SK-N-SH (cell line): ENCODE measurements at regions not wholly inside any gene's neighbourhood (a gene's known extent, or its start where the extent isn't known, plus 50 kb on each side); places are given as distances from the start of the nearest gene placed in this dataset.

Experiments used
- CTCF ChIA-PET: fragments of 300-600, 350-600 bp; formaldehyde crosslinking; extraction: SDS; loops from one replicate; lab custom pipeline; 2021; lab: Yijun Ruan, JAX
- POLR2A ChIA-PET: fragments of 350-600 bp; sonication (Branson Sonifier 250); formaldehyde crosslinking; extraction: SDS; loops from one replicate; lab custom pipeline; 2020; ENCODE audit warnings: antibody characterized with exemption, inconsistent platforms; lab: Yijun Ruan, JAX
- DNase-seq: peaks from one replicate; pipeline ENCODE4 v3.0.0; 2012
- H2AFZ ChIP-seq: fragments of 200-600 bp; sonication (generic); 2 replicates; pipeline ENCODE4 v1.8.1; 2016; ENCODE audit warnings: antibody characterized with exemption, mild to moderate bottlenecking, low read depth
- H3F3A ChIP-seq: fragments of 200-600 bp; sonication (generic); replicated peaks from 2 replicates; pipeline ENCODE3; 2016; ENCODE audit warnings: antibody characterized with exemption, mild to moderate bottlenecking; ENCODE audit not compliant: insufficient read depth
- H3K27ac ChIP-seq, 2 experiments: fragments of 200-500 bp in 1 of 2; fragments of 200-600 bp in 1 of 2; sonication (Bioruptor generic) in 1 of 2; sonication (generic), shearing (Covaris generic) in 1 of 2; 2 replicates each; pipeline versions ENCODE4 v1.5.1 to v1.6.1; 2014 to 2016; ENCODE audit warnings: low read depth in 2 of 2, inconsistent platforms in 1 of 2, low read length in 1 of 2, mild to moderate bottlenecking in 1 of 2, mixed read lengths in 1 of 2
- H3K27me3 ChIP-seq: fragments of 200-600 bp; sonication (generic), shearing (Covaris generic); 2 replicates; pipeline ENCODE4 v1.6.1; 2016; ENCODE audit warnings: mixed run types; ENCODE audit not compliant: insufficient read depth
- H3K36me3 ChIP-seq, 2 experiments: fragments of 200-500 bp in 1 of 2; fragments of 200-600 bp in 1 of 2; sonication (Bioruptor generic) in 1 of 2; sonication (generic) in 1 of 2; replicated peaks in 1 of 2; 2 replicates each; pipeline versions ENCODE3 to v1.5.1; 2014 to 2016; ENCODE audit warnings: low read length in 1 of 2, mild to moderate bottlenecking in 1 of 2; ENCODE audit not compliant: insufficient read depth in 2 of 2, control insufficient read depth in 1 of 2
- H3K4me1 ChIP-seq, 2 experiments: fragments of 200-500 bp in 1 of 2; fragments of 200-600 bp in 1 of 2; sonication (Bioruptor generic) in 1 of 2; sonication (generic), shearing (Covaris generic) in 1 of 2; 2 replicates each; pipeline versions ENCODE4 v1.5.1 to v1.6.1; 2014 to 2016; ENCODE audit warnings: low read depth in 1 of 2, low read length in 1 of 2, mixed run types in 1 of 2; ENCODE audit not compliant: insufficient read depth in 2 of 2, control insufficient read depth in 1 of 2
- H3K4me2 ChIP-seq: fragments of 200-600 bp; sonication (generic), shearing (Covaris generic); 2 replicates; pipeline ENCODE4 v1.6.1; 2017; ENCODE audit warnings: mixed run types
- H3K4me3 ChIP-seq, 2 experiments: fragments of 200-500 bp in 1 of 2; fragments of 200-600 bp in 1 of 2; sonication (Bioruptor generic) in 1 of 2; sonication (generic), shearing (Covaris generic) in 1 of 2; 2 replicates each; pipeline versions ENCODE4 v1.5.1 to v1.8.1; 2014 to 2016; ENCODE audit warnings: low read depth in 2 of 2, inconsistent platforms in 1 of 2, low read length in 1 of 2, mild to moderate bottlenecking in 1 of 2, mixed read lengths in 1 of 2, moderate library complexity in 1 of 2
- H3K79me2 ChIP-seq: fragments of 200-600 bp; sonication (generic); 2 replicates; pipeline ENCODE4 v1.8.1; 2017; ENCODE audit warnings: mild to moderate bottlenecking; ENCODE audit not compliant: insufficient read depth
- H3K9ac ChIP-seq: fragments of 200-600 bp; sonication (generic); 2 replicates; pipeline ENCODE4 v1.6.1; 2017; ENCODE audit warnings: mixed run types
- H3K9me2 ChIP-seq: fragments of 200-600 bp; sonication (generic); 2 replicates; pipeline ENCODE4 v1.6.1; 2017; ENCODE audit warnings: mixed run types
- H3K9me3 ChIP-seq: fragments of 200-600 bp; sonication (generic); 2 replicates; pipeline ENCODE4 v1.6.1; 2017; ENCODE audit warnings: mixed run types, mild to moderate bottlenecking, moderate library complexity
- H4K20me1 ChIP-seq: fragments of 200-600 bp; sonication (generic); 2 replicates; pipeline ENCODE4 v1.6.1; 2017; ENCODE audit warnings: mild to moderate bottlenecking, mixed run types; ENCODE audit not compliant: insufficient read depth
- CHD2 ChIP-seq: fragments of 150-350 bp; IDR thresholded peaks from 2 replicates; pipeline ENCODE4 v1.6.1; 2018; ENCODE audit warnings: low read length; ENCODE audit not compliant: partially characterized antibody
- ELF1 ChIP-seq: IDR thresholded peaks from 2 replicates; pipeline ENCODE4 v1.4.0; 2012
- EP300 ChIP-seq, 2 experiments: IDR thresholded peaks; 2 replicates each; pipeline versions ENCODE4 v1.4.0 to v1.6.1; 2012; ENCODE audit warnings: borderline replicate concordance in 1 of 2, low read depth in 1 of 2, low read length in 1 of 2
- FOXJ3 ChIP-seq: sonication (generic); formaldehyde crosslinking; IDR thresholded peaks from 2 replicates; pipeline ENCODE4 v1.5.1; 2020; ENCODE audit warnings: mild to moderate bottlenecking, missing genetic modification reagents
- GABPA ChIP-seq: IDR thresholded peaks from 2 replicates; pipeline ENCODE4 v1.4.0; 2012; ENCODE audit warnings: low read depth, mild to moderate bottlenecking
- IRF3 ChIP-seq: fragments of 150-350 bp; IDR thresholded peaks from 2 replicates; pipeline ENCODE4 v1.6.1; 2016; ENCODE audit warnings: mild to moderate bottlenecking, low read depth, low read length
- JUND ChIP-seq: IDR thresholded peaks from 2 replicates; pipeline ENCODE4 v1.4.0; 2012
- MEF2A ChIP-seq: IDR thresholded peaks from 2 replicates; pipeline ENCODE4 v1.4.0; 2012; ENCODE audit warnings: low read depth, borderline replicate concordance
- NFIC ChIP-seq: IDR thresholded peaks from 2 replicates; pipeline ENCODE4 v1.4.0; 2012; ENCODE audit warnings: borderline replicate concordance
- NRF1 ChIP-seq: IDR thresholded peaks from 2 replicates; pipeline ENCODE4 v1.6.1; 2012; ENCODE audit warnings: low read depth, mild to moderate bottlenecking, low read length
- PBX3 ChIP-seq: IDR thresholded peaks from 2 replicates; pipeline ENCODE4; 2012
- RAD21 ChIP-seq: IDR thresholded peaks from 2 replicates; pipeline ENCODE4 v1.6.1; 2012; ENCODE audit warnings: mild to moderate bottlenecking, low read length
- REST ChIP-seq: IDR thresholded peaks from 2 replicates; pipeline ENCODE4 v1.6.1; 2012; ENCODE audit warnings: mild to moderate bottlenecking, low read depth, low read length, moderate library complexity
- RFX5 ChIP-seq: IDR thresholded peaks from 2 replicates; pipeline ENCODE4 v1.6.1; 2012; ENCODE audit warnings: mild to moderate bottlenecking, improper control_type of control experiment, low read length
- RXRA ChIP-seq: IDR thresholded peaks from 2 replicates; pipeline ENCODE4 v1.4.0; 2012; ENCODE audit warnings: low read depth, mild to moderate bottlenecking, borderline replicate concordance
- SIN3A ChIP-seq: IDR thresholded peaks from 2 replicates; pipeline ENCODE4 v1.6.1; 2012; ENCODE audit warnings: low read depth, mild to moderate bottlenecking, low read length, moderate library complexity, borderline replicate concordance
- USF1 ChIP-seq: IDR thresholded peaks from 2 replicates; pipeline ENCODE4 v1.4.0; 2012; ENCODE audit warnings: low read depth, borderline replicate concordance
- YY1 ChIP-seq: IDR thresholded peaks from 2 replicates; pipeline ENCODE4 v1.4.0; 2012; ENCODE audit warnings: low read depth, mild to moderate bottlenecking
- ZBTB33 ChIP-seq: IDR thresholded peaks from 2 replicates; pipeline ENCODE4 v1.4.0; 2012; ENCODE audit warnings: low read depth, borderline replicate concordance
- WGBS: methylation state at CpG from one replicate; pipeline ENCODE4 v1.1.6; 2017; ENCODE audit warnings: low lambda C conversion rate; 5-methylcytosine and 5-hydroxymethylcytosine counted together

GRCh38 chr5:34525761-34526160 lies 130.4 kb upstream of the RAI14 start:
- no peaks in the 10 kb centered on the region for H3K79me2 ChIP-seq
- no peak overlapping the region for H3K4me3 ChIP-seq
- no peaks in the 10 kb centered on the region for H3K36me3 ChIP-seq
- ChIA-PET POLR2A (no interaction called here), CTCF (interaction anchor here (2.0 to 9.0 kb wide), 3 partner anchors 40 to 478 kb away, joined by 6 to 87 read pairs (median 21); no protein-coding TSS in a partner anchor)
- DNase-seq = no peak
- peaks cover 27% of the 10 kb centered on the region for H3F3A ChIP-seq
- no peaks in the 10 kb centered on the region for H4K20me1 ChIP-seq
- TF ChIP-seq RXRA (no peak), USF1 (no peak), ELF1 (no peak), CHD2 (no peak), PBX3 (no peak), EP300 (IDR thresholded peaks at IDR 0.05; ENCODE audit: borderline replicate concordance in 1 of 2, low read depth in 1 of 2, low read length in 1 of 2) (no peak), NRF1 (no peak), GABPA (no peak), RAD21 (no peak), SIN3A (no peak), MEF2A (no peak), FOXJ3 (CRISPR knock-in tag) (no peak), RFX5 (no peak), JUND (no peak), NFIC (no peak), YY1 (no peak), ZBTB33 (no peak), REST (no peak), IRF3 (no peak)
- H3K9ac ChIP-seq = no peak overlapping the region
- 61% methylated on average over 6 of the region's 6 CpGs for WGBS
- H3K4me2 ChIP-seq = no peak overlapping the region
- no peak overlapping the region for H3K27ac ChIP-seq
- no peaks in the 10 kb centered on the region for H3K27me3 ChIP-seq
- no peak overlapping the region for H2AFZ ChIP-seq
- H3K9me3 ChIP-seq = no peaks in the 10 kb centered on the region
- no peaks in the 10 kb centered on the region for H3K9me2 ChIP-seq
- H3K4me1 ChIP-seq = peaks cover 0 to 10% of the 10 kb centered on the region in 2 experiments; a peak in 3 of 4 replicates
